ENCODE measurements at regions not wholly inside any gene's neighbourhood (a gene's known extent, or its start where the extent isn't known, plus 50 kb on each side); places are given as distances from the start of the nearest gene placed in this dataset.

GRCh38 chr3:194271460-194272035 lies 79.6 kb downstream of the CPN2 start:
- no peak for TF ChIP-seq CTCF (IDR thresholded peaks at IDR 0.05; ENCODE audit: low read depth, low read length)
- no peak for TF ChIP-seq EZH2phosphoT487 (IDR thresholded peaks at IDR 0.05; ENCODE audit: low read depth)
- no peak overlapping the region for H3K27ac ChIP-seq (ENCODE audit: low read length)
- H4K20me1 ChIP-seq (ENCODE audit: insufficient read depth, low read length): no peaks in the 10 kb centered on the region
- H3K79me2 ChIP-seq (ENCODE audit: low read length): no peaks in the 10 kb centered on the region
- H3K4me1 ChIP-seq (ENCODE audit: low read length): no peaks in the 10 kb centered on the region
- H3K4me2 ChIP-seq (ENCODE audit: low read length): no peak overlapping the region
- no peak overlapping the region for H3K4me3 ChIP-seq (ENCODE audit: low read length)
- H3K36me3 ChIP-seq (replicated peaks; ENCODE audit: low read depth, low read length): no peaks in the 10 kb centered on the region
- H3K9ac ChIP-seq (ENCODE audit: low read length): no peak overlapping the region
- 0 out of 2 replicates have a peak, but pooled peaks cover 5% of the 10 kb centered on the region for H3K27me3 ChIP-seq (ENCODE audit: low read depth, low read length)
- no peak overlapping the region for H2AFZ ChIP-seq (ENCODE audit: low read depth, low read length)
- H3K9me3 ChIP-seq (ENCODE audit: insufficient read depth, low read length): no peaks in the 10 kb centered on the region

GRCh38 chr3:194272221-194272620 lies 78.9 kb downstream of the CPN2 start:
- no peak overlapping the region for H3K9ac ChIP-seq (ENCODE audit: low read length)
- no peak for TF ChIP-seq CTCF (IDR thresholded peaks at IDR 0.05; ENCODE audit: low read depth, low read length)
- no peak for TF ChIP-seq EZH2phosphoT487 (IDR thresholded peaks at IDR 0.05; ENCODE audit: low read depth)
- H3K79me2 ChIP-seq (ENCODE audit: low read length): no peaks in the 10 kb centered on the region
- H3K4me2 ChIP-seq (ENCODE audit: low read length): no peak overlapping the region
- no peak overlapping the region for H2AFZ ChIP-seq (ENCODE audit: low read depth, low read length)
- H3K9me3 ChIP-seq (ENCODE audit: insufficient read depth, low read length): no peaks in the 10 kb centered on the region
- H3K27me3 ChIP-seq (ENCODE audit: low read depth, low read length): no peaks in the 10 kb centered on the region
- no peak overlapping the region for H3K27ac ChIP-seq (ENCODE audit: low read length)
- no peaks in the 10 kb centered on the region for H4K20me1 ChIP-seq (ENCODE audit: insufficient read depth, low read length)
- no peaks in the 10 kb centered on the region for H3K36me3 ChIP-seq (replicated peaks; ENCODE audit: low read depth, low read length)
- H3K4me3 ChIP-seq (ENCODE audit: low read length): no peak overlapping the region
- no peaks in the 10 kb centered on the region for H3K4me1 ChIP-seq (ENCODE audit: low read length)

GRCh38 chr3:194272861-194273742 lies 78.0 kb downstream of the CPN2 start:
- TF ChIP-seq CTCF (IDR thresholded peaks at IDR 0.05; ENCODE audit: low read depth, low read length): no peak
- no peak for TF ChIP-seq EZH2phosphoT487 (IDR thresholded peaks at IDR 0.05; ENCODE audit: low read depth)
- Histone ChIP-seq H3K27me3 (ENCODE audit: low read depth, low read length) (no peaks in the 10 kb centered on the region), H3K27ac (ENCODE audit: low read length) (no peak overlapping the region), H3K4me2 (ENCODE audit: low read length) (no peak overlapping the region), H3K9me3 (ENCODE audit: insufficient read depth, low read length) (no peaks in the 10 kb centered on the region), H3K4me3 (ENCODE audit: low read length) (no peak overlapping the region), H4K20me1 (ENCODE audit: insufficient read depth, low read length) (no peaks in the 10 kb centered on the region), H3K79me2 (ENCODE audit: low read length) (no peaks in the 10 kb centered on the region), H3K9ac (ENCODE audit: low read length) (no peak overlapping the region), H3K4me1 (ENCODE audit: low read length) (no peaks in the 10 kb centered on the region), H2AFZ (ENCODE audit: low read depth, low read length) (no peak overlapping the region), H3K36me3 (replicated peaks; ENCODE audit: low read depth, low read length) (no peaks in the 10 kb centered on the region)

GRCh38 chr3:194273743-194274310 lies 77.3 kb downstream of the CPN2 start:
- no peak overlapping the region for H3K4me2 ChIP-seq (ENCODE audit: low read length)
- no peaks in the 10 kb centered on the region for H3K36me3 ChIP-seq (replicated peaks; ENCODE audit: low read depth, low read length)
- no peak overlapping the region for H2AFZ ChIP-seq (ENCODE audit: low read depth, low read length)
- no peaks in the 10 kb centered on the region for H3K9me3 ChIP-seq (ENCODE audit: insufficient read depth, low read length)
- H4K20me1 ChIP-seq (ENCODE audit: insufficient read depth, low read length): no peaks in the 10 kb centered on the region
- H3K4me3 ChIP-seq (ENCODE audit: low read length): no peak overlapping the region
- no peak overlapping the region for H3K9ac ChIP-seq (ENCODE audit: low read length)
- H3K27me3 ChIP-seq (ENCODE audit: low read depth, low read length): no peaks in the 10 kb centered on the region
- TF ChIP-seq CTCF (IDR thresholded peaks at IDR 0.05; ENCODE audit: low read depth, low read length) (no peak), EZH2phosphoT487 (IDR thresholded peaks at IDR 0.05; ENCODE audit: low read depth) (no peak)
- H3K4me1 ChIP-seq (ENCODE audit: low read length): no peaks in the 10 kb centered on the region
- no peak overlapping the region for H3K27ac ChIP-seq (ENCODE audit: low read length)
- no peaks in the 10 kb centered on the region for H3K79me2 ChIP-seq (ENCODE audit: low read length)
